A549 (cell line): ENCODE measurements at regions not wholly inside any gene's neighbourhood (a gene's known extent, or its start where the extent isn't known, plus 50 kb on each side); places are given as distances from the start of the nearest gene placed in this dataset.

Source experiments
- ATAC-seq, 2 experiments: fragments of 200-7000 bp in 1 of 2; fragments of >200 bp in 1 of 2; cut with Nextera tagmentation in 1 of 2; cut with Tn5 transposase in 1 of 2; 3 replicates each; pipeline versions ENCODE4 v1.8.0 to v1.9.1; 2018 to 2020; ENCODE audit warnings: mild to moderate bottlenecking in 1 of 2, moderate library complexity in 1 of 2
- CTCF ChIA-PET: fragments of 300-600 bp; sonication (Branson Sonifier 250); formaldehyde crosslinking; extraction: SDS; loops from one replicate; lab custom pipeline; 2021; ENCODE audit warnings: antibody characterized with exemption, inconsistent platforms; lab: Yijun Ruan, JAX
- POLR2A ChIA-PET: fragments of 350-600 bp; formaldehyde crosslinking; extraction: SDS; loops from one replicate; lab custom pipeline; 2021; ENCODE audit warnings: antibody characterized with exemption, inconsistent platforms; lab: Yijun Ruan, JAX
- DNase-seq, 2 experiments: peaks; one replicate each; pipeline versions ENCODE4 v3.0.0 to v3.0.0-alpha.2; 2011 to 2016; ENCODE audit warnings: low read depth in 1 of 2, low spot score in 1 of 2
- FAIRE-seq: peaks from 2 replicates; lab custom pipeline; 2011; peaks lifted over from hg19 to GRCh38; lab: Jason Lieb, UNC
- H3K27ac ChIP-seq, 2 experiments: fragments of >200 bp; sonication (Bioruptor Twin); formaldehyde crosslinking; 3 replicates each; pipeline ENCODE4 v1.5.1; 2016 to 2017
- H3K4me1 ChIP-seq: fragments of >200 bp; sonication (Bioruptor Twin); formaldehyde crosslinking; 3 replicates; pipeline ENCODE4 v1.6.1; 2016
- H3K4me2 ChIP-seq: fragments of >200 bp; sonication (Bioruptor Twin); formaldehyde crosslinking; 3 replicates; pipeline ENCODE4 v1.6.1; 2016
- H3K4me3 ChIP-seq: fragments of >200 bp; sonication (Bioruptor Twin); formaldehyde crosslinking; 3 replicates; pipeline ENCODE4 v1.5.1; 2016
- H3K9me3 ChIP-seq: fragments of >200 bp; sonication (Bioruptor Twin); formaldehyde crosslinking; 3 replicates; pipeline ENCODE4 v1.6.1; 2016
- BCL3 ChIP-seq: fragments of >200 bp; sonication (Bioruptor Twin); formaldehyde crosslinking; IDR thresholded peaks from 3 replicates; pipeline ENCODE4 v1.6.1; 2016
- BHLHE40 ChIP-seq: IDR thresholded peaks from 2 replicates; pipeline ENCODE4 v1.6.1; 2012; ENCODE audit warnings: low read depth, low read length, inconsistent platforms
- ELK1 ChIP-seq: fragments of 150-350 bp; IDR thresholded peaks from 2 replicates; pipeline ENCODE4 v1.6.1; 2014; ENCODE audit warnings: low read depth, mild to moderate bottlenecking, low read length
- GATA3 ChIP-seq: IDR thresholded peaks from 2 replicates; pipeline ENCODE4 v1.6.1; 2012; ENCODE audit warnings: borderline replicate concordance
- HDAC2 ChIP-seq: fragments of 200-600 bp; sonication (generic); IDR thresholded peaks from 2 replicates; pipeline ENCODE4 v1.6.1; 2016
- HOXA7 ChIP-seq: fragments of 250-450 bp; sonication (Bioruptor Pico); IDR thresholded peaks from 2 replicates; pipeline ENCODE4 v1.5.0; 2020; ENCODE audit warnings: mild to moderate bottlenecking, moderate library complexity
- KDM1A ChIP-seq: fragments of 200-600 bp; sonication (generic); IDR thresholded peaks from 2 replicates; pipeline ENCODE4 v1.6.1; 2016; ENCODE audit warnings: low read depth, mild to moderate bottlenecking
- MAX ChIP-seq: IDR thresholded peaks from 2 replicates; pipeline ENCODE4 v1.6.1; 2012
- MAZ ChIP-seq: fragments of 150-350 bp; IDR thresholded peaks from 2 replicates; pipeline ENCODE4 v1.6.1; 2014; ENCODE audit warnings: antibody characterized with exemption, low read depth, low read length, borderline replicate concordance
- POLR2A ChIP-seq: IDR thresholded peaks from 2 replicates; pipeline ENCODE4 v1.6.1; 2012; ENCODE audit warnings: mild to moderate bottlenecking, low read length
- RCOR1 ChIP-seq: fragments of 150-350 bp; IDR thresholded peaks from 2 replicates; pipeline ENCODE4 v1.6.1; 2014; ENCODE audit warnings: antibody characterized with exemption, low read length, low read depth
- RFX5 ChIP-seq: fragments of 450-650 bp; IDR thresholded peaks from 2 replicates; pipeline ENCODE4 v1.7.1; 2014; ENCODE audit warnings: antibody characterized with exemption, mild to moderate bottlenecking, moderate library complexity
- ZC3H11A ChIP-seq: fragments of 450-650 bp; IDR thresholded peaks from 2 replicates; pipeline ENCODE4 v1.6.1; 2014; ENCODE audit warnings: antibody characterized with exemption, mild to moderate bottlenecking
- ZFP36 ChIP-seq: fragments of 450-650 bp; IDR thresholded peaks from 2 replicates; pipeline ENCODE4 v1.6.1; 2014; ENCODE audit warnings: borderline replicate concordance; ENCODE audit not compliant: partially characterized antibody
- ZSCAN20 ChIP-seq: fragments of 250-450 bp; sonication (Bioruptor Pico); IDR thresholded peaks from 2 replicates; pipeline ENCODE4 v1.8.0; 2022; ENCODE audit warnings: mild to moderate bottlenecking, moderate library complexity
- whole genome bisulfite sequencing: methylation state at CpG from one replicate; pipeline ENCODE4 v1.1.6; 2017; ENCODE audit errors: missing lambda C conversion rate; 5-methylcytosine and 5-hydroxymethylcytosine counted together
- TF ChIP-seq, protein P1 (sequence below): fragments of 200-600 bp; sonication (generic); IDR thresholded peaks from 2 replicates; pipeline ENCODE4 v1.6.1; 2016; ENCODE audit warnings: antibody characterized with exemption, mild to moderate bottlenecking, moderate library complexity
- TF ChIP-seq, protein P2 (sequence below): IDR thresholded peaks from 2 replicates; pipeline ENCODE4 v1.6.1; 2012; ENCODE audit warnings: low read depth, borderline replicate concordance
- TF ChIP-seq, protein P3 (sequence below): IDR thresholded peaks from 2 replicates; pipeline ENCODE4 v1.6.1; 2012

- TF ChIP-seq, protein P1, sequence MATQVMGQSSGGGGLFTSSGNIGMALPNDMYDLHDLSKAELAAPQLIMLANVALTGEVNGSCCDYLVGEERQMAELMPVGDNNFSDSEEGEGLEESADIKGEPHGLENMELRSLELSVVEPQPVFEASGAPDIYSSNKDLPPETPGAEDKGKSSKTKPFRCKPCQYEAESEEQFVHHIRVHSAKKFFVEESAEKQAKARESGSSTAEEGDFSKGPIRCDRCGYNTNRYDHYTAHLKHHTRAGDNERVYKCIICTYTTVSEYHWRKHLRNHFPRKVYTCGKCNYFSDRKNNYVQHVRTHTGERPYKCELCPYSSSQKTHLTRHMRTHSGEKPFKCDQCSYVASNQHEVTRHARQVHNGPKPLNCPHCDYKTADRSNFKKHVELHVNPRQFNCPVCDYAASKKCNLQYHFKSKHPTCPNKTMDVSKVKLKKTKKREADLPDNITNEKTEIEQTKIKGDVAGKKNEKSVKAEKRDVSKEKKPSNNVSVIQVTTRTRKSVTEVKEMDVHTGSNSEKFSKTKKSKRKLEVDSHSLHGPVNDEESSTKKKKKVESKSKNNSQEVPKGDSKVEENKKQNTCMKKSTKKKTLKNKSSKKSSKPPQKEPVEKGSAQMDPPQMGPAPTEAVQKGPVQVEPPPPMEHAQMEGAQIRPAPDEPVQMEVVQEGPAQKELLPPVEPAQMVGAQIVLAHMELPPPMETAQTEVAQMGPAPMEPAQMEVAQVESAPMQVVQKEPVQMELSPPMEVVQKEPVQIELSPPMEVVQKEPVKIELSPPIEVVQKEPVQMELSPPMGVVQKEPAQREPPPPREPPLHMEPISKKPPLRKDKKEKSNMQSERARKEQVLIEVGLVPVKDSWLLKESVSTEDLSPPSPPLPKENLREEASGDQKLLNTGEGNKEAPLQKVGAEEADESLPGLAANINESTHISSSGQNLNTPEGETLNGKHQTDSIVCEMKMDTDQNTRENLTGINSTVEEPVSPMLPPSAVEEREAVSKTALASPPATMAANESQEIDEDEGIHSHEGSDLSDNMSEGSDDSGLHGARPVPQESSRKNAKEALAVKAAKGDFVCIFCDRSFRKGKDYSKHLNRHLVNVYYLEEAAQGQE, result no peak
- no peak for TF ChIP-seq POLR2A
- no peak for TF ChIP-seq RCOR1
- TF ChIP-seq, protein P2, sequence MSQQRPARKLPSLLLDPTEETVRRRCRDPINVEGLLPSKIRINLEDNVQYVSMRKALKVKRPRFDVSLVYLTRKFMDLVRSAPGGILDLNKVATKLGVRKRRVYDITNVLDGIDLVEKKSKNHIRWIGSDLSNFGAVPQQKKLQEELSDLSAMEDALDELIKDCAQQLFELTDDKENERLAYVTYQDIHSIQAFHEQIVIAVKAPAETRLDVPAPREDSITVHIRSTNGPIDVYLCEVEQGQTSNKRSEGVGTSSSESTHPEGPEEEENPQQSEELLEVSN, result no peak
- TF ChIP-seq ZC3H11A, result no peak
- no peak for TF ChIP-seq BCL3
- TF ChIP-seq, all 56 proteins: peak for 0
Measured at GRCh38 chr3:64987726-64988125, 299.9 kb upstream of the ADAMTS9 start (continued).

- POLR2A ChIA-PET, result no interaction called here
- ATAC-seq (no peak), FAIRE-seq (no peak)
- Histone ChIP-seq H3K4me3 (no peak overlapping the region), H3K27ac (no peak overlapping the region), H3K9me3 (no peaks in the 10 kb centered on the region), H3K4me1 (no peaks in the 10 kb centered on the region)
- TF ChIP-seq, protein P3, sequence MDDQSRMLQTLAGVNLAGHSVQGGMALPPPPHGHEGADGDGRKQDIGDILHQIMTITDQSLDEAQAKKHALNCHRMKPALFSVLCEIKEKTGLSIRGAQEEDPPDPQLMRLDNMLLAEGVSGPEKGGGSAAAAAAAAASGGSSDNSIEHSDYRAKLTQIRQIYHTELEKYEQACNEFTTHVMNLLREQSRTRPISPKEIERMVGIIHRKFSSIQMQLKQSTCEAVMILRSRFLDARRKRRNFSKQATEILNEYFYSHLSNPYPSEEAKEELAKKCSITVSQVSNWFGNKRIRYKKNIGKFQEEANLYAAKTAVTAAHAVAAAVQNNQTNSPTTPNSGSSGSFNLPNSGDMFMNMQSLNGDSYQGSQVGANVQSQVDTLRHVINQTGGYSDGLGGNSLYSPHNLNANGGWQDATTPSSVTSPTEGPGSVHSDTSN, result no peak
- TF ChIP-seq HDAC2, result no peak
- TF ChIP-seq POLR2A, result no peak
- TF ChIP-seq MAX, result no peak
- TF ChIP-seq KDM1A, result no peak
- TF ChIP-seq GATA3, result no peak
- no peak for TF ChIP-seq ELK1
- TF ChIP-seq HOXA7 (CRISPR knock-in tag), result no peak
- no peak for TF ChIP-seq ZSCAN20 (CRISPR knock-in tag)
- no peak for TF ChIP-seq BHLHE40
- no peak for TF ChIP-seq ZFP36
- TF ChIP-seq MAZ, result no peak
- TF ChIP-seq RFX5, result no peak
- TF ChIP-seq, all 56 proteins: peak for 0
- no peak overlapping the region for H3K4me2 ChIP-seq
- CTCF ChIA-PET, result no interaction called here
- 0% methylated on average over 2 of the region's 2 CpGs for WGBS
- DNase-seq, result no peak
Measured at GRCh38 chr3:64985072-64985471, 297.3 kb upstream of the ADAMTS9 start.
